Middle frontal gyrus (tissue), 1 donor: ENCODE measurements at regions not wholly inside any gene's neighbourhood (a gene's known extent, or its start where the extent isn't known, plus 50 kb on each side); places are given as distances from the start of the nearest gene placed in this dataset.

ENCODE experiments used
- DNase-seq: peaks from one replicate; pipeline ENCODE4 v3.0.0-alpha.2; 2015; ENCODE audit warnings: low spot score; ENCODE audit errors: extremely low spot score

- DNase-seq: no peak
Observed at GRCh38 chr1:112788054-112788453, 72.9 kb upstream of the PPM1J start.

DNA sequence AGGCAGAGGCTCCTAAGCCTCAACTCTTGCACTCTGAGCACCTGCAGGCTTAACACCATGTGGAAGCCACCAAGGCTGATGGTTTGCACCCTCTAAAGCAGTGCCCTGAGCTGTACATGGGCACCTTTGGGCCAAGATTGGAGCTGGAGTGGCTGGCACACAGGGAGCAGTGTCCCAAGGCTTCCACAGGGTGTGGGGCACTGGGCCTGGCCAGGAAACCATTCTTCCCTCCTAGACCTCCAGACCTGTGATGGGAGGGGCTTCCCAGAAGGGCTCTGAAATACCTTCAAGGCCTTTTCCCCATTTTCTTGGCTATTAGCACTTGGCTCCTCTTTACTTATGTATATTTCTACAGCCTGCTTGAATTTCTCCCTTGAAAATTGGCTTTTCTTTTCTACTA is 67.9 kb upstream of the PPM1J start:
- no peak for DNase-seq

GRCh38 chr1:112779665-112780526 is 64.8 kb upstream of the PPM1J start:
- no peak for DNase-seq

- no peak for DNase-seq
Observed at GRCh38 chr1:112778137-112778536, 63.0 kb upstream of the PPM1J start.

GRCh38 chr1:112776688-112777087 is 61.6 kb upstream of the PPM1J start:
- no peak for DNase-seq

GRCh38 chr1:112772781-112773180 is 57.6 kb upstream of the PPM1J start:
- DNase-seq: no peak

- DNase-seq: no peak
Observed at GRCh38 chr1:112770724-112771123, 55.6 kb upstream of the PPM1J start.

GRCh38 chr1:112769611-112770010 is 54.5 kb upstream of the PPM1J start:
- no peak for DNase-seq

DNA sequence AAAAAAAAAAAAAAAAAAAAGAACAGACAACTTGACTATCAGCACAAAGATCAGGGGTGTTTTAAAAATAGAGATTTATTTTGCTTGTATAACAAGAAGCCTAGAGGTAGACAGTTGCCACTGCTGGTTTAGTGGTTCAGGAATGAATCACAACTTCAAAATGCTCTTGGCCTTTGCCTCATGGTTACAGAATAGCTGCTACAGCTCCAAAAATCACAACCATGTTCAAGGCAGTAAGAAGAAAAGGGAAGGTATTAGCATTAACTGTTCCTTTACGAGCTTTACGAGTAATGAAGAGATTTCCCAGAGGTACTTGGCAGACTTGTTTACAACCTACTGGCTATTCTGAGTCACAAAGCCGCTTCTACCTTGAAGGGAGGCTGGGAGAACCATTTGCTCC is 52.5 kb upstream of the PPM1J start:
- no peak for DNase-seq
